Kidney epithelial cell (primary cell): ENCODE measurements at regions not wholly inside any gene's neighbourhood (a gene's known extent, or its start where the extent isn't known, plus 50 kb on each side); places are given as distances from the start of the nearest gene placed in this dataset.
"Not testable (repeated sequence)": the region's sequence is repeated elsewhere in the genome, so short reads cannot be mapped to it uniquely, and the experiment has no call there.

Experiments used
- DNase-seq: peaks from one replicate; pipeline ENCODE4 v3.0.0-alpha.2; 2010; ENCODE audit warnings: low read depth
- H3K27me3 ChIP-seq: 2 replicates; pipeline ENCODE4 v1.6.0; 2011; ENCODE audit warnings: low read length; ENCODE audit not compliant: control insufficient read depth, insufficient read depth
- H3K36me3 ChIP-seq: 2 replicates; pipeline ENCODE4 v1.5.1; 2011; ENCODE audit warnings: low read length; ENCODE audit not compliant: control insufficient read depth, insufficient read depth
- H3K4me3 ChIP-seq: 2 replicates; pipeline ENCODE4 v1.5.1; 2011; ENCODE audit warnings: low read depth, mild to moderate bottlenecking, control low read depth, low read length
- CTCF ChIP-seq: IDR thresholded peaks from 2 replicates; pipeline ENCODE4 v1.5.1; 2011; ENCODE audit warnings: mild to moderate bottlenecking, moderate library complexity, low read length, control low read depth, inconsistent platforms; ENCODE audit not compliant: insufficient read depth, poor library complexity, severe bottlenecking

DNA sequence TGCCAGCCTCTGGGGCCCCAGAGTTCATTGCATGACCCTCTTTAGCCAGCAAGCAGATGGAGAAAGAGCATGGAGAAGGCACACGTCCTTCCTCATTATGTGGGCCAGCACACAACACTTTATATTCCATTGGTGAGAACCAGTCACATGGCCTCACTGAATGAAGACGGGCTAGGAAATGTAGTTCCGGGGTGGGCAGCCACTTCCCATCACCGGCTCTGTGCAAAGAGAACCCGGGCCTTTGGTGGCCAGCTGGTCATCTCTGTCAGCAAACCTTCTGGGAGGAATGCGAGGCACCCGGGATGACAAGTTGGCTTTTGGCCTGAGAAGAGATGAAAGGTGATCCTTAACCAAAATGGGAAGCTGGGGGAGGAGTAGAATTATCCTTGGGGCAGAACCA is 90.2 kb upstream of the VGLL4 start:
- DNase-seq: no peak
- Histone ChIP-seq H3K27me3 (peaks cover 5% of the 10 kb centered on the region), H3K36me3 (no peaks in the 10 kb centered on the region), H3K4me3 (no peak overlapping the region)
- TF ChIP-seq CTCF: no peak

DNA sequence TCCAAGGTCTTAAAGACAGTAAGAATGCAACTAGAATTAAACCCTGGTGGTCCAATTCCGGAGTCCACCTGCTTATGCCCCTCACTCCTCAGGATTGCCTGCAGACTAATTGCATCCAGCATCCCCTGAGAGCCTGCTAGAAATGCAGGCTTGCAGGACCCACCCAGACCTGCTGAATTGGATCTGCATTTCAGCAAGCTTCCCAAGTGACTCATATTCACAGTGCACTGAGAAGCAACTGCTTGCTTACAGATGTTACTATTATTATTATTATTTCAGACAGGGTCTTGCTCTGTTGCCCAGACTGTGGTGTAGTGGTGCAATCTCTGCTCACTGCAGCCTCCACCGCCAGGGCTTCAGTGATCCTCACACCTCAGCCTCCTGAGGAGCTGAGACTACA is 83.5 kb upstream of the VGLL4 start:
- H3K36me3 ChIP-seq: no peaks in the 10 kb centered on the region
- H3K27me3 ChIP-seq: peaks cover 10% of the 10 kb centered on the region
- no peak for DNase-seq
- H3K4me3 ChIP-seq: no peak overlapping the region
- no peak for TF ChIP-seq CTCF

GRCh38 chr3:11726146-11726545 is 82.4 kb upstream of the VGLL4 start:
- TF ChIP-seq CTCF: no peak
- DNase-seq: no peak

GRCh38 chr3:11725340-11725641 is 81.6 kb upstream of the VGLL4 start:
- H3K36me3 ChIP-seq, H3K4me3 ChIP-seq, DNase-seq, H3K27me3 ChIP-seq: not testable (repeated sequence)

More at GRCh38 chr3:11726146-11726545, 82.4 kb upstream of the VGLL4 start:
- peaks cover 10% of the 10 kb centered on the region for H3K27me3 ChIP-seq
- no peaks in the 10 kb centered on the region for H3K36me3 ChIP-seq
- H3K4me3 ChIP-seq: no peak overlapping the region

DNA sequence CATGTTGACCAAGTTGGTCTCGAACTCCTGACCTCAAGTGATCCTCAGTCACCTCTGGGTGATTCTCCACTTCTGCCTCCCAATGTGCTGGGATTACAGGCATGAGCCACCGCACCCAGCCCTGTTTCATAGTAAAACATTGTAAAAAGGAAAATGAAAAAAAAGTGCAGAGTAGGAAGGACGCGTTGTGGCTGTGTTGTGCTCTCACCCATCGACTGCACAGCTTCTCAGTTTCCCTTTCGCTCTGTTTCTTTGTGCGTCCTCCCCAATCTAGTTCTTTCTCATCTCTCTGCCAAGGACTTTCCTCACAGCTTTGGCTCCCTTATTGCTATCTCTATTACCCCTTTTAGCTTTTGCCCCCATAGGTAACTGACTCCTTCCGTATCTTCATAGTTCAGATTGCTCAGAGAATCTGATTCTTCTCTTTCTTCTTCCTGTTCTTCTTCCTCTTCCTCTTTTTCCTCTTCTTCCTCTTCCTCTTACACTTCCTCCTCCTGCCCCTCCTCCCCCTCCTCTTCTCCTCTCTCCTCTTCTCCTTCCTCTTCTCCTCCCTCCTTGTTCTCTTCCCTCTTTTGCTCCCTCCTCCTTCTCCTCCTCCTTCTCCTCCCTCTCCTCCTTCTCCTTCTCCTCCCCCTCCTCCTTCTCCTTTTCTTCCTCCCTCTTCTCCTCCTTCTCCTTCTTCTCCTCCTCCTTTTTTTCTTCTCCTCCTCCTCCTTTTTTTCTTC is 81.1 kb upstream of the VGLL4 start:
- H3K4me3 ChIP-seq: no peak overlapping the region
- H3K36me3 ChIP-seq: no peaks in the 10 kb centered on the region
- H3K27me3 ChIP-seq: peaks cover 10% of the 10 kb centered on the region
- DNase-seq: no peak
- no peak for TF ChIP-seq CTCF

DNA sequence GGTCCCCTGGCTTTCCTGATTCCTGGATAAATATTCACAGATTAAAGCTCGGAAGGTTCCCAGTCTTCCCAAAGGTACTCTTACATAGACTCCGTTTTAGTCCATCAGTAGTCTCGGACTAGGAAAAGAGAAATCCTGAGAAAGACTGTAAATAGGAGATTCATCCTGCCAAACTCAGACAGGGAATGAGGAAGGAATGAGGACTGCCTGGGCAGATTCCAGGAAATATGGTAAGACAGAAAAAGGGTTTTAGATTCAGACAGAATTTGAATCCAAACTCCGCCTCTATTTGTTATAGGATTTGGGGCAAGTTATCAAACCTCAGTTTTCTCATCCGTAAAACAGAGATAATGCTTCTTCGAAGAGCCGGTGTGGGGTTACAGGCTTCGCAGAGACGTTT is 77.8 kb upstream of the VGLL4 start:
- Histone ChIP-seq H3K36me3 (no peaks in the 10 kb centered on the region), H3K4me3 (no peak overlapping the region), H3K27me3 (peaks cover 6% of the 10 kb centered on the region)
- no peak for DNase-seq
- no peak for TF ChIP-seq CTCF
